ENCODE measurements at regions not wholly inside any gene's neighbourhood (a gene's known extent, or its start where the extent isn't known, plus 50 kb on each side); places are given as distances from the start of the nearest gene placed in this dataset.

DNA sequence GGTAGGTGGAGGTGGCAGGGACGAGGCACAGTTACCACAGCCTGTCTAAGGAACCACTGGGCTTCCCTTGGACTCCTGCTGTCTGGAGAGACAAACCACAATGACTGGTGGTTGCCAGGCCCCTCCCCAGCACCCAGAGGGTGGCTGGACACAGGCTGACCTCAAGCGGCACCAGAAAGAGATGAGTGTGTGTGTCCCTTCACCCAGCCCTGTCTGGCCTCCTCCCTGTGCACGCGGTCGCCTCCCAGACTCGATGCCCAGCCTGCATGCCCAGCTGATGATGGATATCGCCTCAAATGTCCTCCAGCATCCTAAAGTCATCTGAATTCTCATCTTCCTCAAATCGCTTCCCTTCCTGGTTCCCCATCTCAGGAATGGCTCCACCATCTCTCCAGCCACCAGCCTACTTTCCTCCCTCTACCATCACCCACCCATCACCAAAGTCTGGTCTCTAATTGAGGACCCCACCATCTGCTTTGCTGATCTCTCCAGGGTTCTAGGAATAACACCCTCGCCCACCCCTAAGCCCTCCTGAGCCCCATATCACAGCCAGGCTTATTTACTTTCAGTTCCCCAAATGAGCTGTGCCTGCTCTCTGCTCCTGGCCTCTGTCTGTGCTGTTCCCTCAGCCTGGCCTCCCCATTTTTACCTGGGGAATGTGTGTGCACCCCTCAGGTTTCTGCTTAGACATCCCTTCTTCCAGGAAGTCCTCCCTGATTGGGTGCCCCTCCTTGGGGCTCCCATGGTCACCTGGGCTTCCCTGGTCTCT is 52.5 kb upstream of the GGTA1 start:
- 56% methylated on average over 9 of the region's 9 CpGs for WGBS (ENCODE audit: missing lambda C conversion rate)
- Histone ChIP-seq H3K4me3 (no peak overlapping the region), H3K27ac (no peak overlapping the region), H3K9me3 (no peaks in the 10 kb centered on the region), H3K4me1 (0 out of 3 replicates have a peak, but pooled peaks cover 11% of the 10 kb centered on the region), H3K4me2 (no peak overlapping the region)
- no peak for ATAC-seq
- POLR2A ChIA-PET: no interaction called here
- no peak for DNase-seq (ENCODE audit: low read depth in 1 of 2, low spot score in 1 of 2)
- FAIRE-seq: no peak
- TF ChIP-seq ZFP36 (IDR thresholded peaks at IDR 0.05; ENCODE audit: borderline replicate concordance, partially characterized antibody) (peak; percentile 40), KDM5A (IDR thresholded peaks at IDR 0.05) (no peak), HOXB13 (CRISPR knock-in tag; IDR thresholded peaks at IDR 0.05; ENCODE audit: low read depth) (no peak)
- CTCF ChIA-PET: interaction anchor here (0.9 to 2.2 kb wide), 6 partner anchors 10 to 438 kb away, joined by 3 to 41 read pairs (median 4); no protein-coding TSS in a partner anchor

DNA sequence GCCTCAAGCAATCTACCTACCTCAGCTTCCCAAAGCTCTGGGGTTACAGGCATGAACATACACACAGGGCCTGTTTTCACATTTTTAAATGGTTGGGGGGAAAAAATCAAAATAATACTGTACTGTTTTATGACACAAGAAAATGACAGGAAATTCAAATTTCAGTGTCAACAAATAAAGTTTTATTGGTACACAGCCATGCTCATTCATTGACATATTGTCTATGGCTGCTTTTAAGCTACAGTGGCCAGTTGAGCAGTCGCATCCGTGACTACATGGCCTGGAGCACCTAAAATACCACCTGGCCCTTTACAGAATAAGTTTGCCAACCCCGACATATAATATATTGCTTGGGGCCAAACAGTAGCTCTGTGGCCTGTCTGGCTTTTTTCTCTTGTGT is 56.4 kb upstream of the GGTA1 start:
- Histone ChIP-seq H3K9me3 (no peaks in the 10 kb centered on the region), H3K4me3 (no peak overlapping the region), H3K27ac (no peak overlapping the region), H3K4me2 (0 out of 3 replicates have a peak overlapping the region, but pooled peaks have one; percentile 4), H3K4me1 (peaks cover 18% of the 10 kb centered on the region)
- WGBS (ENCODE audit: missing lambda C conversion rate): 87% methylated on average over 3 of the region's 3 CpGs
- DNase-seq (ENCODE audit: low read depth in 1 of 2, low spot score in 1 of 2): no peak
- TF ChIP-seq RAD21 (conservative IDR thresholded peaks at IDR 0.05 in 1 of 2, IDR thresholded peaks at IDR 0.05 in 1 of 2): no peak
- TF ChIP-seq HOXB13 (CRISPR knock-in tag; IDR thresholded peaks at IDR 0.05; ENCODE audit: low read depth): no peak
- TF ChIP-seq, protein P1, sequence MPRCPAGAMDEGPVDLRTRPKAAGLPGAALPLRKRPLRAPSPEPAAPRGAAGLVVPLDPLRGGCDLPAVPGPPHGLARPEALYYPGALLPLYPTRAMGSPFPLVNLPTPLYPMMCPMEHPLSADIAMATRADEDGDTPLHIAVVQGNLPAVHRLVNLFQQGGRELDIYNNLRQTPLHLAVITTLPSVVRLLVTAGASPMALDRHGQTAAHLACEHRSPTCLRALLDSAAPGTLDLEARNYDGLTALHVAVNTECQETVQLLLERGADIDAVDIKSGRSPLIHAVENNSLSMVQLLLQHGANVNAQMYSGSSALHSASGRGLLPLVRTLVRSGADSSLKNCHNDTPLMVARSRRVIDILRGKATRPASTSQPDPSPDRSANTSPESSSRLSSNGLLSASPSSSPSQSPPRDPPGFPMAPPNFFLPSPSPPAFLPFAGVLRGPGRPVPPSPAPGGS (IDR thresholded peaks at IDR 0.05): no peak
- TF ChIP-seq EHMT2 (IDR thresholded peaks at IDR 0.05; ENCODE audit: low read depth): no peak
- POLR2A ChIA-PET: interaction anchor here (0.9 kb wide), 1 partner anchor 10 kb away, joined by 4 read pairs; no protein-coding TSS in a partner anchor
- CTCF ChIA-PET: interaction anchor here (0.7 to 4.7 kb wide), 7 partner anchors 10 to 437 kb away, joined by 3 to 44 read pairs (median 3); no protein-coding TSS in a partner anchor
- no peak for ATAC-seq
- no peak for FAIRE-seq

DNA sequence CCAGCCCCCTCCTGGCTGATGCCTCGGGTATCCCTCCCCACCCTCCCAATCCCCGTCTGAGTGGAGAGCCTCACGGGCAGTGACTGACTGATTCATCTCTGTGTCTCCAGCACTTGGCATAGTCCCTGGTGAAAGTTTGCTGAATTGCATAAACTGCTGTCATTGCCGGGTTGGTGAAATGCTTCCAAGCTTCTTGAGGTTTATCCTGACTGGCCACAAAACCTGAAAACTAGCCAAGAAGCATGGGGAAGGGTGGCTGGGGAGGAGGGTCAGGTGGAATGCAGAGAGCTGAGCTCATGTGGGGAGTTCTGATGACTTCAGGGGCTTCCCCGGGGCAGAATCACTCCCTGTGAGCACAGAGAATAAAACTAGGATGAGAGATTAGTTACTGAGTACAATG is 56.9 kb upstream of the GGTA1 start:
- CTCF ChIA-PET: interaction anchor here (0.7 to 4.7 kb wide), 8 partner anchors 10 to 437 kb away, joined by 3 to 44 read pairs (median 3); no protein-coding TSS in a partner anchor
- 0 out of 3 replicates have a peak overlapping the region, but pooled peaks have one; percentile 4 for H3K4me2 ChIP-seq
- no peak for FAIRE-seq
- H3K4me3 ChIP-seq: no peak overlapping the region
- ATAC-seq: peak; percentile 15 to 53; a peak in 3 of 6 replicates
- no peaks in the 10 kb centered on the region for H3K9me3 ChIP-seq
- peaks cover 17% of the 10 kb centered on the region for H3K4me1 ChIP-seq
- POLR2A ChIA-PET: interaction anchor here (0.7 to 0.9 kb wide), 2 partner anchors 11 to 206 kb away, joined by 4 to 6 read pairs; no protein-coding TSS in a partner anchor
- 39% methylated on average over 3 of the region's 5 CpGs for WGBS (ENCODE audit: missing lambda C conversion rate)
- TF ChIP-seq BHLHE40 (IDR thresholded peaks at IDR 0.05; ENCODE audit: low read depth, low read length) (no peak), MAFK (IDR thresholded peaks at IDR 0.05; ENCODE audit: partially characterized antibody) (peak; percentile 87)
- H3K27ac ChIP-seq: no peak overlapping the region
- peak in 1 of 2 experiments; percentile 44 for DNase-seq (ENCODE audit: low read depth in 1 of 2, low spot score in 1 of 2)

DNA sequence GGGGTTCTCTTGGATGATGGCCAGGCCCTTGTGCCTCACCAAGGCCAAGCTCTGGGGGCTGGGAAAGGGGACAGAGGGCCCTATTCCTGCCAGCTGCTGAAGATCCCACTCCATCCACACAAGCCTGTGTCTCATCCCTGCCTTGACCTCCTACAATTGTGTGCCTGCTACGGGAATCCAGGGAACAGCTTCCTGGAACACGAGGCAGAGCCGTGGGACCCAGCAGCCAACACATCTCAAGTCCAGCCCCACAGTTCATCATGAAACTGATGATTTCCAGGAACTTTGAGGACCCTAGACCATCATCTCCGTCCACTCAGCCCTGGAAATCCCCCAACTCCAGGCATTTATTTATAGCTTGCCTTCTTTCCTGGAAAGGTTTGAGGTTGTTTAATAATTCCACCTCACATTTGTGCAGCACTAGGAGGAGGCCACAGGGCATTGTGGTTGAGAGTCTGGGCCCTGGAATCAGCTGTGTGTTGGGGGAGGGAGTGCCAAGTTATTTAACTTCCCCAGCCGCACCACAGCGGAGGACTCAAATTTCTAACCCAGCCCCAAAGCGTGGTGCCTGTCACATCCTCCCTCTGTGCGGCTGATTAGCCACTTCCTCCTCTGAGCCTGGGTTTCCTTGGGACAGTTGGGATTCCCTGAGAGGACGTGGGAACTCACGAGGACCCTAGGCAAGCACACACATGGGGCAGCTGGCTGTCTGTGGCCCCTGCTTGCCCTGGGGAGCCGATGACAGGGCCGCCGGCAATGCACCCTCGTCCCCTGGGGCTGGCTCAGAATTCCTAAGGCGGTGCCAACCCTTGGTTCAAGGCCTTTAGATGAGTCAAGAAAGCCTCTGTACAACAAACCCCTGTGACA is 58.2 kb upstream of the GGTA1 start:
- no peak; a peak in 1 of 6 replicates for ATAC-seq
- no peak for FAIRE-seq
- no peak overlapping the region for H3K4me3 ChIP-seq

More for the DNA sequence above, 58.2 kb upstream of the GGTA1 start:
- Histone ChIP-seq H3K4me2 (peak overlapping the region; percentile 26; the same call in 1 of the 3 replicates), H3K4me1 (peaks cover 17% of the 10 kb centered on the region), H3K27ac (peak overlapping the region in 1 of 2 experiments; percentile 4; a peak in 1 of 6 replicates), H3K9me3 (no peaks in the 10 kb centered on the region)
- WGBS (ENCODE audit: missing lambda C conversion rate): 54% methylated on average over 13 of the region's 15 CpGs
- peak in 1 of 2 experiments; percentile 26 for DNase-seq (ENCODE audit: low read depth in 1 of 2, low spot score in 1 of 2)
- CTCF ChIA-PET: interaction anchor here (0.8 to 4.7 kb wide), 7 partner anchors 11 to 138 kb away, joined by 3 to 44 read pairs (median 3); no protein-coding TSS in a partner anchor
- TF ChIP-seq HOXB5 (CRISPR knock-in tag; IDR thresholded peaks at IDR 0.05): no peak
- TF ChIP-seq, protein P2, sequence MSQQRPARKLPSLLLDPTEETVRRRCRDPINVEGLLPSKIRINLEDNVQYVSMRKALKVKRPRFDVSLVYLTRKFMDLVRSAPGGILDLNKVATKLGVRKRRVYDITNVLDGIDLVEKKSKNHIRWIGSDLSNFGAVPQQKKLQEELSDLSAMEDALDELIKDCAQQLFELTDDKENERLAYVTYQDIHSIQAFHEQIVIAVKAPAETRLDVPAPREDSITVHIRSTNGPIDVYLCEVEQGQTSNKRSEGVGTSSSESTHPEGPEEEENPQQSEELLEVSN (IDR thresholded peaks at IDR 0.05; ENCODE audit: borderline replicate concordance, low read depth): no peak
- no peak for TF ChIP-seq MAFK (IDR thresholded peaks at IDR 0.05; ENCODE audit: partially characterized antibody)
- POLR2A ChIA-PET: interaction anchor here (0.6 kb wide), 1 partner anchor 438 kb away, joined by 3 read pairs; no protein-coding TSS in a partner anchor
